ENCODE measurements at regions not wholly inside any gene's neighbourhood (a gene's known extent, or its start where the extent isn't known, plus 50 kb on each side); places are given as distances from the start of the nearest gene placed in this dataset.

GRCh38 chr7:144937199-144937598 is 101.3 kb upstream of the TPK1 start:
- TF ChIP-seq CTCF (IDR thresholded peaks at IDR 0.05) (no peak), POLR2A (IDR thresholded peaks at IDR 0.05) (no peak)
